Smooth muscle cell (in vitro differentiated cells): ENCODE measurements at regions not wholly inside any gene's neighbourhood (a gene's known extent, or its start where the extent isn't known, plus 50 kb on each side); places are given as distances from the start of the nearest gene placed in this dataset.

Experiments
- DNase-seq: peaks from one replicate; lab custom pipeline; 2025; ENCODE audit not compliant: unreplicated experiment; lab: John Stamatoyannopoulos, UW
- H2AFZ ChIP-seq: fragments of 200-600 bp; sonication (generic); 2 replicates; pipeline ENCODE4 v1.6.0; 2016; ENCODE audit warnings: antibody characterized with exemption, low read depth, mild to moderate bottlenecking
- H3F3A ChIP-seq: fragments of 200-600 bp; sonication (generic); 2 replicates; pipeline ENCODE4 v1.6.0; 2017; ENCODE audit warnings: antibody characterized with exemption, low read depth
- H3K27ac ChIP-seq: fragments of 200-600 bp; sonication (generic); 2 replicates; pipeline ENCODE4 v1.5.1; 2016; ENCODE audit warnings: low read depth, mild to moderate bottlenecking
- H3K27me3 ChIP-seq: fragments of 200-600 bp; sonication (generic); 2 replicates; pipeline ENCODE4 v1.6.1; 2016; ENCODE audit warnings: low read depth, mild to moderate bottlenecking
- H3K36me3 ChIP-seq: fragments of 200-600 bp; sonication (generic); 2 replicates; pipeline ENCODE4 v1.5.1; 2016; ENCODE audit warnings: low read depth
- H3K4me1 ChIP-seq: fragments of 200-600 bp; sonication (generic); 2 replicates; pipeline ENCODE4 v1.5.1; 2016; ENCODE audit warnings: low read depth
- H3K4me2 ChIP-seq: fragments of 200-600 bp; sonication (generic); 2 replicates; pipeline ENCODE4 v1.6.0; 2016; ENCODE audit warnings: mild to moderate bottlenecking
- H3K4me3 ChIP-seq: fragments of 200-600 bp; sonication (generic); 2 replicates; pipeline ENCODE4 v1.5.1; 2016; ENCODE audit warnings: mild to moderate bottlenecking
- H3K79me2 ChIP-seq: fragments of 200-600 bp; sonication (generic); 2 replicates; pipeline ENCODE4 v1.6.0; 2016; ENCODE audit warnings: low read depth, mild to moderate bottlenecking
- H3K9ac ChIP-seq: fragments of 200-600 bp; sonication (generic); 2 replicates; pipeline ENCODE4 v1.6.0; 2016; ENCODE audit warnings: low read depth
- H3K9me3 ChIP-seq: fragments of 200-600 bp; sonication (generic); replicated peaks from 2 replicates; pipeline ENCODE4 v1.5.1; 2016; ENCODE audit warnings: low read depth
- H4K20me1 ChIP-seq: fragments of 200-600 bp; sonication (generic); 2 replicates; pipeline ENCODE4 v1.6.0; 2016; ENCODE audit warnings: low read depth
- CTCF ChIP-seq: fragments of 200-600 bp; sonication (generic); IDR thresholded peaks from 2 replicates; pipeline ENCODE4 v1.5.1; 2017; ENCODE audit warnings: borderline replicate concordance, mild to moderate bottlenecking, antibody characterized with exemption; ENCODE audit not compliant: insufficient read depth, poor library complexity, severe bottlenecking
- WGBS: methylation state at CpG from one replicate; pipeline ENCODE4 v1.1.7; 2016; ENCODE audit warnings: low lambda C conversion rate; 5-methylcytosine and 5-hydroxymethylcytosine counted together

- Histone ChIP-seq H4K20me1 (no peaks in the 10 kb centered on the region), H3K36me3 (no peaks in the 10 kb centered on the region), H3K4me1 (no peaks in the 10 kb centered on the region), H3K4me3 (no peak overlapping the region), H2AFZ (no peak overlapping the region), H3K79me2 (no peaks in the 10 kb centered on the region), H3K27ac (no peak overlapping the region), H3F3A (no peaks in the 10 kb centered on the region), H3K9me3 (no peaks in the 10 kb centered on the region), H3K9ac (no peak overlapping the region), H3K27me3 (no peaks in the 10 kb centered on the region), H3K4me2 (no peak overlapping the region)
- no peak for DNase-seq
- TF ChIP-seq CTCF: no peak
- WGBS: 82% methylated on average over 5 of the region's 5 CpGs
These were observed 129.1 kb upstream of the CBLN2 start for GRCh38 chr18:72673242-72673641.

- H3K36me3 ChIP-seq: no peaks in the 10 kb centered on the region
- no peak overlapping the region for H2AFZ ChIP-seq
- H3K4me2 ChIP-seq: no peak overlapping the region
- no peak overlapping the region for H3K4me3 ChIP-seq
- no peak overlapping the region for H3K27ac ChIP-seq
- no peaks in the 10 kb centered on the region for H3K4me1 ChIP-seq
- H3K79me2 ChIP-seq: no peaks in the 10 kb centered on the region
- H3F3A ChIP-seq: no peaks in the 10 kb centered on the region
- no peak overlapping the region for H3K9ac ChIP-seq
- no peaks in the 10 kb centered on the region for H3K9me3 ChIP-seq
- no peak for DNase-seq
- no peaks in the 10 kb centered on the region for H3K27me3 ChIP-seq
- 76% methylated on average over 11 of the region's 11 CpGs for WGBS
- TF ChIP-seq CTCF: peak; percentile 80
- no peaks in the 10 kb centered on the region for H4K20me1 ChIP-seq
These were observed 128.4 kb upstream of the CBLN2 start for GRCh38 chr18:72672364-72673184.

- Histone ChIP-seq H3K36me3 (no peaks in the 10 kb centered on the region), H3F3A (no peaks in the 10 kb centered on the region), H4K20me1 (no peaks in the 10 kb centered on the region), H3K9me3 (no peaks in the 10 kb centered on the region), H3K4me2 (no peak overlapping the region), H3K9ac (no peak overlapping the region), H3K27me3 (no peaks in the 10 kb centered on the region), H2AFZ (no peak overlapping the region), H3K4me1 (no peaks in the 10 kb centered on the region), H3K4me3 (no peak overlapping the region), H3K27ac (no peak overlapping the region), H3K79me2 (no peaks in the 10 kb centered on the region)
- WGBS: 87% methylated on average over 6 of the region's 6 CpGs
- TF ChIP-seq CTCF: no peak
- DNase-seq: no peak
These were observed 123.8 kb upstream of the CBLN2 start for GRCh38 chr18:72667932-72668331.

GRCh38 chr18:72652990-72653593 lies 109.0 kb upstream of the CBLN2 start:
- H3K4me3 ChIP-seq: no peak overlapping the region
- H3K4me1 ChIP-seq: no peaks in the 10 kb centered on the region
- no peaks in the 10 kb centered on the region for H3K79me2 ChIP-seq
- peak; percentile 43 for TF ChIP-seq CTCF
- H3F3A ChIP-seq: no peaks in the 10 kb centered on the region
- H3K9ac ChIP-seq: no peak overlapping the region
- no peaks in the 10 kb centered on the region for H3K36me3 ChIP-seq
- no peaks in the 10 kb centered on the region for H4K20me1 ChIP-seq
- WGBS: 59% methylated on average over 3 of the region's 3 CpGs
- no peaks in the 10 kb centered on the region for H3K9me3 ChIP-seq
- no peak overlapping the region for H2AFZ ChIP-seq
- DNase-seq: no peak
- H3K27ac ChIP-seq: no peak overlapping the region
- no peak overlapping the region for H3K4me2 ChIP-seq
- H3K27me3 ChIP-seq: peaks cover 19% of the 10 kb centered on the region
